Tongue (tissue), 2 donors: ENCODE measurements at regions not wholly inside any gene's neighbourhood (a gene's known extent, or its start where the extent isn't known, plus 50 kb on each side); places are given as distances from the start of the nearest gene placed in this dataset. TPM values are rescaled to one million over a fixed set of nuclear protein-coding genes. Genes with fewer than 3 reads are reported as not detected.
"Not testable (repeated sequence)": the region's sequence is repeated elsewhere in the genome, so short reads cannot be mapped to it uniquely, and the experiment has no call there.

Experiments used
- DNase-seq: peaks from one replicate; pipeline ENCODE4 v3.0.0-alpha.2; 2015
- small RNA-seq: library from RNA; depleted of rRNA; stranded (forward); fragments of <200 nt; gene quantifications from one replicate; pipeline ENCODE3, GENCODE V24; 2014; ENCODE audit warnings: low replicate concordance

DNA sequence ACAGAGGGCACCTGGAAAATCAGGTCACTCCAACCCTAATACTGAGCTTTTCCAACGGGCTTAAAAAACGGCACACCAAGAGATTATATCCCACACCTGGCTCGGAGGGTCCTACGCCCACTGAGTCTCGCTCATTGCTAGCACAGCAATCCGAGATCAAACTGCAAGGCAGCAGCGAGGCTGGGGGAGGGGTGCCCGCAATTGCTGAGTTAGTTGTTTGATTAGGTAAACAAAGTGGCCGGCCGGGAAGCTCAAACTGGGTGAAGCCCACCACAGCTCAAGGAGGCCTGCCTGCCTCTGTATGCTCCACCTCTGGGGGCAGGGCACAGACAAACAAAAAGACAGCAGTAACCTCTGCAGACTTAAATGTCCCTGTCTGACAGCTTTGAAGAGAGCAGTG is 108.8 kb upstream of the GRIA1 start:
- DNase-seq, result not testable (repeated sequence)

DNA sequence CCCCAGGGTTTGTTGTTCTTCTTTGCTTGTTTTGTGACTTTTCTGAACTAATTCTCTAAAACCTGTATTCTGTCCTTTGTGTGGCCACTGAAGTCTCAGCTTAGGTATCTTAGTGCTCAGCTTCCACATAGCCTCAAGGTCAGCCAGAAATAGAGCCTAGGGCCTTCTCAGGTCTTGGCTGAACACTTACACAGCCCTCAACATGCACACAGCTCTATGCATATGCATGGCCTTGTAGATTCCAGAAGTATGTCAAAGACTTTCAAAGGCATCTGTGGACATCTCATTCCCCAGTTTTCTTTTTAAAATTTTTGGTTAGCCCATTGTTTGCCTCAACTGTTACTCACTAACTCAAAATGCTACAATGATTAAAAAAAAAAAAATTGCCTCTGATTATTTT is 99.9 kb upstream of the GRIA1 start:
- no peak for DNase-seq

DNA sequence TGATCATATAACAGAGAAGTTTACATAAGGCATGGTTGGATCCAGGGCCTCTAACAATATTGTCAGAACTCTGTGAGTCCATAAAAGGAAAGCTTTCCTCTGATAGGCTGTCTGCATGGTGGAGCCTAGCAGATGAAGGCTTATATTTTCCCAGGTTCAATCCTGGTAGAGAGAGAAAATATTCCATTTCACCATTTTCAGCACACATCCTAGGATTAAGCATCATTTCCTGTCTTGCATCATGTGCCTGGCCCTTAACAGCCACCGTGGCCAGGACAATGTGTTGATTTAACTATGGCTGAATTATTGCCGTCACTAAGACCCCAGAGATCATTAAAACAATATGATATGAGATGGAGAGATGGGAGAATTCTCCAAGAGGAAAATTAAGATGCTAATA is 90.9 kb upstream of the GRIA1 start:
- DNase-seq, result no peak

DNA sequence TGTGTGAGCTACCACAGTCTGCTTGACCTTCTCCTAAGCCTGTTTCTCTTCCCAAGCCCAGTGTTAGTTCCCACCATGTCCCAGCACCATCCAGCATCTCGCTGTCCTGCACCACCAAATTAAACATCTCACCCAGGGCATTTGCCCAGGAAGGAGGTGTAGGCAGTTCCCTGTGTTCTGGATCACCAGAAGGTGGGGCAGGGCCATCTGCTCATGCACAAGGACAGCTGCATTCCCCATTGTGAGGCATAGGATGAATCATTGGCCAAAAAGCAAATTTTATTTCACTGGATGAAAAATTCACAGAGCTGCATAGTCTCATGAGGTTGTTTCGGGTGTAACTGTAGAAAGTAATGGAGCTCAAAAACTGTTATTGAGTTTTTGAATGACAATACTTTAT is 89.5 kb upstream of the GRIA1 start:
- no peak for DNase-seq

DNA sequence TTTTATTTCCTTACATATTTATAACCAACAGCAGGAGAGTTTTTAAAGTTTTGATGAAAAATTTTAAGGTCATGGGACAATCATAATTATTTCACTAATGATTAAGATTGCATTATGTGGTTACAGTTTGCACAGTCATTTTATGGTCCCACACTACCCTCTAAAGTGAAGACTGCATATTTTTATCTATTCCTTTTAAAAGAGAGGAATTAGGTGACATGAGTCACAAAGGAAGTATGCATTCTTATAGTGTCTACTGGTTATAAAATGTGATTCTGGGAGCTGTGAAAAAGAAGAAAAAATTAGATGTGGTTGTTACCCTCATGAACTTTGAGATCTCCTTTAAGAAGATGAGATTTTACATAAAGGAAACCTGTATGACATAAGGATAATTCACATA is 87.9 kb upstream of the GRIA1 start:
- no peak for DNase-seq

DNA sequence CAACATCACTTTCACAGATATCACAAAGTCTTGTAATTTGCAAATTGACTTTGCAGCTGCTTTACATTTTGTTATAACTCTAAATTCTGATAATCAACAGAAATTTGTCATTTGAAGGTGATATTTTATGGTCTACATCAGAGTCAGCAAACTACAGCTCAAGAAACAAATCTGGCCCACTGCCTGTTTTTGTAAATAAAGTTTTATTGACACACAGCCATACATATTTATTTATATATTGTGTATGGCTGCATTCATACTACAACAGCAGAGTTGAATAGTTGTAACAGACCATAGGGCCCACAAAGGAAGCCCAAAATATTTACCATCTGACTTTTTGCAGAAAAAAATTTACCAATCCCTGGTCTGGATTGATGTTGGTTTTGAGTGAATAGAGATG is 87.0 kb upstream of the GRIA1 start:
- DNase-seq, result no peak

DNA sequence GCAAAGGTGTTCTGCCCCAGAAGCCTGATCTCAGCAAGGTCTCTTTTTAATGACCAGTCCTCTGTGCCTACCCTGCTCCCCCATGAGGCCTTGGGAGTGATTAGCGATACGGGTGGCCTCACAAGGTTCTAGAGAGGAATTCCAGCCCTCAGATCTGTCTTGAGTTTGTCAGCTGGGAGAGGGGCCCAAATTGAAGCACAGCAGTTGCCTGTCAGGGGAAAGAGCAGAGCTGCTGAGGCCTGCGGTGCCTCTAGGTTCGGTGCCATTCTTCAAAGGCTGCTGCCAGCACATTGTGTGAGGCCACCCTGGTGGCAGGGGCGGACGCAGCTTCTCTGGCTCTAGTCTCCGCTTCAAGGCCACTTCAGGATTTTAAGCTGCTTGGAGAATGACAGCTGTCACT is 85.7 kb upstream of the GRIA1 start:
- DNase-seq, result peak; percentile 2

DNA sequence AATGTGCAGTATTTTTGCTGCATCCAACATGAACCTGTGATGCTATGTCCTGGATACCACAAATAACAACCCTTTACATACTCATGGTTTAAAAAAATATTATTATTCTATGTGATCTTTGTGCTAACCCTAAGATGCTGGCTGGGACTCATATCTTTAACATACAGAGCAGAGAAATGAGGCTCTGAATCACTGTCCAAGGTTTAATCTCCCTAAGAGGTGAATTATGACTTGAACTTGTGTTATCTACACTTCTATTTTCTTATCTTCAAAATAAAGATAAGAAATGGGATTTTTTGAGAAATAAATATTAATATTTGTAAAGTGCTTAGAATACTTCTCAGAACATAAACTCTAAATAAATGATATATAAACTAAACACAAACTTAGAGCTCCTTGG is 68.8 kb upstream of the GRIA1 start:
- no peak for DNase-seq

DNA sequence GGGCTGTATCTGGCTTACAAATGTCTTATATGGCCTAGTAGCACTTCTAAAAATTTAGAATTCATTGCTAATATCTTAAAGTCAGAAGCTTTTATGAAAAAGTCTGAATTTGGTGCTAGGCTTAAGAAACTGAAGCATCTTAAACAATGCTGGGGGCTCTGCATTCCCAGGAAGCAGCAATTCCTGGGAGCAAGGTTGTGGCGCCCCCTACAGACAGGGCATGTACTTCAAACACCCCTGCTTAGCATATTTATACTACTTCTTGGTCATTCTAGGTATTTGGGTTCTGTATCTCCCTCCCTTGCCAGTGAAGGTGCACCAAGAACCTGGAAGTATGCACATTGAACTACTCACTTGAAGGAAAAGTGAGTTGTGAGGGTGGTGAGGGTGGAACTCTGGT is 64.6 kb upstream of the GRIA1 start:
- no peak for DNase-seq

DNA sequence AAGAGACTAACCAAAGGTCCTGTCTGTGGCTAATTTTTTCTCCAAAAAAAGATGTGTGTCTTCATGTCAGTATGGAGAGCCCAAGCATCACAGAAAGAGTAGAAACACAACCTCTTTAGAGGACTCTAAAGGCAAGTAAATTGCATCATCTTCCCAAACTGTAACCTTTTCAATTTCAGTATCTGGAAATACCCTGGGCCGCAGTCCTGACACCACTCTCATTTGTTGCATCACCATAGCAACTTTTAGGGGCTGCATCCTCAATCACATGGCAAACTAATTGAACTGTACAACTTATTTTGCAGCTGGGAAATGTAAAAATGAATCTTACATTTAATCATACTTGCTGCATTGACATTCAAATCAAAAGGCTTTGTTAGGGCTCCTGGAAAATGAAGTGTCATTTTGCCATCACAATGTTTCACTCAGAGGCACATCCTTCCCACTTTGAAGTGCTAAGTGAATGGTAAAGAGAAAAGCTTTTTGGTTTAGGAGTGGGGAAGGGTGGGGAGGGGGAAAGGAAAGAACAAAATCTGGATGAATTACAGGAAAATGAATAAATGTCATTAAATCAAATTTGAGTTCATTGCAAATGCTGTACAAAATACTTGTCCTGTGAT is 60.6 kb upstream of the GRIA1 start:
- DNase-seq, result no peak

DNA sequence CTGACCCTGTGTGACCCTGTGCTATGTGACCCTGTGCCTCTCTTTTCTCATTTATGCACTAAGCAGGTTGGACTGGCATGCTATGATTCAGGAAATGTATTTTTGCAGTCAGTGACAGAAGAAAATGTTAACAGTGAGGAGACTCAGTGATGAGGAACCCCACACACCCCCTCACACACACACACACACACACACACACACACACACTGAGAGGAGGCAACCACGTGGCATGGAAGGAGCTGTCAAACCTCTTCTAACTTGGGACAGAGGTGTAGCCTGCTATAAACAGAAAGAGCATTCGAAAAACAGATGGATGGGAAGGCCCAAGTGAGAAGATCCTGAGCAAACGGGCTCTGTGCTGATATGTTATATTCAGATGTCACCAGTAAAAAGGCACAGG is 57.9 kb upstream of the GRIA1 start:
- no peak for DNase-seq

DNA sequence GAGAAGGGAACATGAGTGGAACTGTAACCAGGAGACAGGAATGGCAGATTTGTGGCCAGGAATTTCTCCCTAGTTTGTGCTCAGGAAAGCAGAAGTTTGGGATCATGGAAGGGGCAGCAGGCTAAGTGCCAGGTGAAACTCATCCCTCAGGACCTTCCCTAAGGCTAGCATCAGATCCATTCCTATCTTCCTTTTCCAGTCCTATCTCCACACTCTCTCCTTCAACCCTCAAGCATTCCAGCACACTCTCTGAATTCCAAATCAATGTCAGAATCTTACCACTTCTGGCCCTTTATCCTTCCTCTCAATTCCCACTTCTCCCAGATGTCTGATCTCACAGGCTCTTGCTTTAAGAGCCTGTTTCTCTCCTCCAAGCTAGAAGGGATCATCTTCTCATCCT is 53.2 kb upstream of the GRIA1 start:
- DNase-seq, result no peak

DNA sequence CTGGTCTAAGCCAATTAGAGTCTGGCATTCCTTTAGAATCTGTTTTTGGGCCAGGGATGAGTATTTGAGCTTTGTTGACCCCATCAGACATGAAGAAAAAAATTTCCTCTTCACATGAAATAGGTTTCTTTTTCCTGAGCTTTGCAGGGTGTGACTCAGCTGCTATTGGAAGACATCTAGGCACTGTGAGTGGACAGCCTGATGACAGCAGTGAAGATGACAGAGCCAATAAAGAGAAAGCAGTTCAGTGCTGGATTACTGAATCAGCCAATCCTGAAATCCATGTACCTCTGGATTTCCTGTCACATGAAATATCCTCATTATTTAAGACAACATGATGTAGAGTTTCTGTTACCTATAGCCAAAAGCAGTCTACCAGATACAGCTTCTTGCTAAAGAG is 51.3 kb upstream of the GRIA1 start:
- DNase-seq, result no peak

Small RNA genes in the stretch of these regions (small RNA-seq; reads per million reads assigned to genes)
- gene AC008571.1, result not detected
